MM.1S (cell line): ENCODE measurements at regions not wholly inside any gene's neighbourhood (a gene's known extent, or its start where the extent isn't known, plus 50 kb on each side); places are given as distances from the start of the nearest gene placed in this dataset.

ENCODE experiments used
- CTCF ChIP-seq: fragments of 300-600 bp; sonication (generic); IDR thresholded peaks from 2 replicates; pipeline ENCODE4 v1.5.1; 2016; ENCODE audit warnings: antibody characterized with exemption, low read length, mixed read lengths
- EZH2 ChIP-seq: fragments of 300-600 bp; sonication (generic); optimal IDR thresholded peaks from 2 replicates; pipeline ENCODE3; 2017; ENCODE audit warnings: low read depth, mild to moderate bottlenecking, antibody characterized with exemption, low read length, mixed read lengths
- EZH2phosphoT487 ChIP-seq: fragments of 300-600 bp; sonication (generic); IDR thresholded peaks from 2 replicates; pipeline ENCODE4 v1.6.1; 2018; ENCODE audit warnings: antibody characterized with exemption, low read length

GRCh38 chr13:40061466-40062450, 406.3 kb downstream of the COG6 start:
- no peak for TF ChIP-seq EZH2
- TF ChIP-seq CTCF = no peak
- no peak for TF ChIP-seq EZH2phosphoT487
